Activated CD4-positive, alpha-beta T cell treated with anti-CD3 and anti-CD28 coated beads, Interleukin-2, amount 10 ng/mL, durations not matched to agents 24 days and 14 days (primary cell): ENCODE measurements at regions not wholly inside any gene's neighbourhood (a gene's known extent, or its start where the extent isn't known, plus 50 kb on each side); places are given as distances from the start of the nearest gene placed in this dataset.

Experiments
- DNase-seq: peaks from one replicate; pipeline ENCODE4 v3.0.0; 2022
- H3K27ac Mint-ChIP-seq: one replicate; pipeline ENCODE4 v1.8.0; 2022; ENCODE audit warnings: mild to moderate bottlenecking, mixed read lengths
- H3K27me3 Mint-ChIP-seq: one replicate; pipeline ENCODE4 v1.8.0; 2022; ENCODE audit warnings: mixed read lengths
- H3K36me3 Mint-ChIP-seq: one replicate; pipeline ENCODE4 v1.8.0; 2022; ENCODE audit warnings: low read depth, mild to moderate bottlenecking, mixed read lengths
- H3K4me1 Mint-ChIP-seq: one replicate; pipeline ENCODE4 v1.8.0; 2021; ENCODE audit warnings: mixed read lengths
- H3K4me3 Mint-ChIP-seq: one replicate; pipeline ENCODE4 v1.8.0; 2022; ENCODE audit warnings: mild to moderate bottlenecking, moderate library complexity, mixed read lengths
- H3K9me3 Mint-ChIP-seq: one replicate; pipeline ENCODE4 v1.8.0; 2021; ENCODE audit warnings: mixed read lengths
- intact Hi-C: fragments of 100-400 bp; cut with micrococcal nuclease; formaldehyde crosslinking; loops from one replicate; pipeline ENCODE4 v1.15.1; 2023

- Mint-ChIP-seq H3K27ac (no peak overlapping the region), H3K4me3 (no peak overlapping the region), H3K4me1 (no peaks in the 10 kb centered on the region), H3K9me3 (peaks cover 8% of the 10 kb centered on the region), H3K27me3 (peaks cover 21% of the 10 kb centered on the region), H3K36me3 (no peaks in the 10 kb centered on the region)
- DNase-seq: no peak
- intact Hi-C loops: no loop called here
Observed at GRCh38 chr10:91357497-91357896, 52.6 kb upstream of the HECTD2 start.
